ENCODE measurements at regions not wholly inside any gene's neighbourhood (a gene's known extent, or its start where the extent isn't known, plus 50 kb on each side); places are given as distances from the start of the nearest gene placed in this dataset.
"Not testable (repeated sequence)": the region's sequence is repeated elsewhere in the genome, so short reads cannot be mapped to it uniquely, and the experiment has no call there.

DNA sequence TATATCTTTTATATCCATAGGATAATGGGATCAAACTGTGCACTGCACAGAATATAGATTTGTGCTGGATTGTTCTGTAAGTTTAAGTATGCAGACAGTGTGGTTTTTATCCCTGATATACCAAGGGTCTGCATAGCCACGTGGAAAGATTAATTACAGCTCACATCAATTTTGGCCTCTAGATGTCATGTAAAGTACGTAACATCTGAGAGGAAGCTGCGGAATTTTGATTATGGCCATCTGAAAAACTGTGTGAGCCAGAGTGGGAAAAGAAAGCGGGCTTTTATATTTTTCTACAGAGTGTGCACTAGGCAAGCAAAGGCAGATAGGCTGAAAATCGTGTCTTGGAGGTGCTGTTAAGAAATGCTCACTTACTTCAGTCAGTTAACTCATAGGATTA is 562.7 kb downstream of the GBE1 start:
- no peak for TF ChIP-seq ZFX (IDR thresholded peaks at IDR 0.05; ENCODE audit: borderline replicate concordance)
- TF ChIP-seq, protein P1, sequence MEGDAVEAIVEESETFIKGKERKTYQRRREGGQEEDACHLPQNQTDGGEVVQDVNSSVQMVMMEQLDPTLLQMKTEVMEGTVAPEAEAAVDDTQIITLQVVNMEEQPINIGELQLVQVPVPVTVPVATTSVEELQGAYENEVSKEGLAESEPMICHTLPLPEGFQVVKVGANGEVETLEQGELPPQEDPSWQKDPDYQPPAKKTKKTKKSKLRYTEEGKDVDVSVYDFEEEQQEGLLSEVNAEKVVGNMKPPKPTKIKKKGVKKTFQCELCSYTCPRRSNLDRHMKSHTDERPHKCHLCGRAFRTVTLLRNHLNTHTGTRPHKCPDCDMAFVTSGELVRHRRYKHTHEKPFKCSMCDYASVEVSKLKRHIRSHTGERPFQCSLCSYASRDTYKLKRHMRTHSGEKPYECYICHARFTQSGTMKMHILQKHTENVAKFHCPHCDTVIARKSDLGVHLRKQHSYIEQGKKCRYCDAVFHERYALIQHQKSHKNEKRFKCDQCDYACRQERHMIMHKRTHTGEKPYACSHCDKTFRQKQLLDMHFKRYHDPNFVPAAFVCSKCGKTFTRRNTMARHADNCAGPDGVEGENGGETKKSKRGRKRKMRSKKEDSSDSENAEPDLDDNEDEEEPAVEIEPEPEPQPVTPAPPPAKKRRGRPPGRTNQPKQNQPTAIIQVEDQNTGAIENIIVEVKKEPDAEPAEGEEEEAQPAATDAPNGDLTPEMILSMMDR (IDR thresholded peaks at IDR 0.05) = no peak
- H3K27ac ChIP-seq = no peak overlapping the region

DNA sequence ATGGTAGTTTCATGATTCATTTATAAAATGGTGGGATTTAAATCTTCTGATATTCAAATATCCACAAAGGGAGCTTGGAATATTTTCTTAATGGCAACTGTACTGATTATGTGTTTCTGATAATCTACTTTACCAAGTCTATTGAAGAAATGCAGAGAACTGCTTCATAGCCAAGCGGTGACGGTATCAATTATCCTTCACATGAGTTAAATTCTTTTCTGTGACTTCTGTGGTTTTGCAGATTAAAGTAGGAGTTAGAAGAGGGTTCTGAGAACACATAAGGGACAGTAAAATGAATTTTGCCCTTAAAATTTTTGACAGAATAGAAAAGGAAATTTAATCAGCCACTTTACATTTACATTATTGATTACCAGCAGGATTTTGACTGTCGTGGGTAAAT is 563.2 kb downstream of the GBE1 start:
- no peak for TF ChIP-seq ZFX (IDR thresholded peaks at IDR 0.05; ENCODE audit: borderline replicate concordance)
- TF ChIP-seq, protein P1 (IDR thresholded peaks at IDR 0.05) = no peak
- H3K27ac ChIP-seq = no peak overlapping the region

DNA sequence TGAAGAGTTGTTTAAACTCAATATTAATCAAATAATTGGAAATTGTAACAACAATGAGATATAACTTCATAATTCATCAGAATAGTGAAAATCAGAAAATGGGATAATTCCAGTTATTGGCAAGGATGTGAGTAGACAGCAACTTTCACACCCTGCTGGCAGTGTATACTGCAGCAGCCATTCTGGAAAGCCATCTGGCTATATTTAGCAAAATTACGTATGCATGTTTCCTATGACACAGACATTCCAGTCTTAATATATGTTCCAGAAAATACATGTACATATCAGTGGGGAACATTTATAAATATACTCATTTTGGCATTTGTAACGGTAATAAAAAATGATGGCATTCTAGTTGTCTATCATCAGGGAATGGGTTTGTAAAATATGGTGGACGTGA is 564.1 kb downstream of the GBE1 start:
- no peak overlapping the region for H3K27ac ChIP-seq
- TF ChIP-seq, protein P1 (IDR thresholded peaks at IDR 0.05) = no peak
- TF ChIP-seq ZFX (IDR thresholded peaks at IDR 0.05; ENCODE audit: borderline replicate concordance) = no peak

DNA sequence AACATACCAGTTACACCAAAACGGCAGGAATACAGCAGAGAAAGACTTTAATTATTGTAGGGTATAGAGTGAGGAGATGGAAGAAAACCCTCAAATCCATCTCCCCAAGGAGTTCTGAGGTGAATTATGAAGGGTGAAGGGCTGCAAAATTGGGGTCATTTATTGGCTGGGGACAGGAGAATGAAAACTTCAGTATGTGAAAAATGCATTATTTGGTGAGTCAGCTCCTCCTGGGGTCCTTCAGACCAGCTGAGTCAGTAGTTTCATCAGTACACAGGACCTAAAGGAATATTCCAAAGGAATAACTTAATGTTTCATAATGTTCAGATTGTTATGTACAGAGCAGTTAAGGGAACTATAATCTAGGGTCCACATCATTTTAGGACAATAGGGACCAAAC is 566.0 kb downstream of the GBE1 start:
- no peak overlapping the region for H3K27ac ChIP-seq
- TF ChIP-seq, protein P1 (IDR thresholded peaks at IDR 0.05) = no peak
- no peak for TF ChIP-seq ZFX (IDR thresholded peaks at IDR 0.05; ENCODE audit: borderline replicate concordance)

DNA sequence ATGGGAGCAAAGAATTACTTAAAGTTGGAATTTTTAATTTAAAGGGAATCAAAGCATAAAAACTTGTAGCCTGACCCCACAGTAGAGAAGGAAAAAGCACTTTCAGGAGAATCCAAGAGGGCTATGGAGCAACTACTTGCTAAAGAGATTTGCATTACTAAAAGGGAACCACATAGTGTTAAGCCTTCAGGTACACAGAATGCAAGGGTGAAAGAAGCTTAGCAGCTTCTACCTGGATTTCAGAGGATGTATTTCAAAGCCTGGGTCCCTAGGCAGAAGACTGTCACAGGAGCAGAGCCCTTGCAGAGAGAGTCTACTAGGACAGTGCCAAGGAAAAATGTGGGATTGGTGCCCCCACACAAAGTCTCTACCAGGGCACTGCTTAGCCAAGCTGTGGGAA is 575.0 kb downstream of the GBE1 start:
- TF ChIP-seq, protein P1 (IDR thresholded peaks at IDR 0.05) = no peak
- TF ChIP-seq ZFX (IDR thresholded peaks at IDR 0.05; ENCODE audit: borderline replicate concordance) = no peak

DNA sequence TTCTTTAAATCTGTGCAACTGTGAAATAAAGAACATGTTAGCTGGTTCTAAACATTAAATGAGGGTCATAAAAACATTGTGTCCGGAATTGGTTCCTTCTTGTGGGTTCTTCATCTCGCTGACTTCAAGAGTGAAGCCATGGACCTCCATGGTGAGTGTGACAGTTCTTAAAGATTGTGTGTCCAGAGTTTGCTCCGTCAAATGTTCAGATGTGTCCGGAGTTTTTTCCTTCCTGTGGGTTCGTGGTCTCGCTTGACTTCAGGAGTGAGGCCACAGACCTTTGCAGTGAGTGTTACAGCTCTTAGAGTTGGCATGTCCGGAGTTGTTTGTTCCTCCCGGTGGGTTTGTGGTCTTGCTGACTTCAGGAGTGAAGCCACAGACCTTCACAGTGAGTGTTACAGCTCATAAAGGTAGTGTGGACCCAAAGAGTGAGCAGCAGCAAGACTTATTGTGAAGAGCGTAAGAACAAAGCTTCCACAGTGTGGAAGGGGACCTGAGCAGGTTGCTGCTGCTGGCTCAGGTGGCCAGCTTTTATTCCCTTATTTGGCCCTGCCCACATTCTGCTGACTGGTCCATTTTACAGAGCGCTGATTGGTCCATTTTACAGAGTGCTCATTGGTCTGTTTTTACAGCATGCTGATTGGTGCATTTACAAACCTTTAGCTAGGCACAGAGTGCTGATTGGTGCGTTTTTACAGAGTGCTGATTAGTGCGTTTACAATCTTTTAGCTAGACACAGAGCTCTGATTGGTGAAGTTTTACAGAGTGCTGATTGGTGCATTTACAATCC is 579.2 kb downstream of the GBE1 start:
- H3K27ac ChIP-seq = not testable (repeated sequence)

More for the DNA sequence above, 575.0 kb downstream of the GBE1 start:
- H3K27ac ChIP-seq = no peak overlapping the region

DNA sequence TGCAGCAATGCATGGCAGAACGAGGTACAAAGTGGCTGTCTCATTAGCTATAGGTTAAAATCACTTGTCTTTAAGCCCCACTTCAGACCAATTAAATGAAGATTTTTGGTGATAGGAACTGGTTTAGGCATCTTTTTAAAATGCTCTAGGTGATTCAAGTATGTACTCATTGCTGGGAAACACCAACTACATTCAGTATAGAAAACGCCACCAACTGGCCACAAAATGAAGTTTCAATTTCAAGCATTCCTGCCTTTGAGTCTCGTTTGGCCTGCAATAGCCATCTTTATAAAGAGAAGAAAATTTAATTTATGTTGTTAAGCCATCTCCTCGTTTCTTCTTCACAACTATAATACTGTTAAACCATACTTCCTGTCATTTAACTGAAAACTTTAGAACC is 587.9 kb downstream of the GBE1 start:
- TF ChIP-seq ZFX (IDR thresholded peaks at IDR 0.05; ENCODE audit: borderline replicate concordance) = no peak
- TF ChIP-seq, protein P1 (IDR thresholded peaks at IDR 0.05) = peak; percentile 64
- no peak overlapping the region for H3K27ac ChIP-seq

DNA sequence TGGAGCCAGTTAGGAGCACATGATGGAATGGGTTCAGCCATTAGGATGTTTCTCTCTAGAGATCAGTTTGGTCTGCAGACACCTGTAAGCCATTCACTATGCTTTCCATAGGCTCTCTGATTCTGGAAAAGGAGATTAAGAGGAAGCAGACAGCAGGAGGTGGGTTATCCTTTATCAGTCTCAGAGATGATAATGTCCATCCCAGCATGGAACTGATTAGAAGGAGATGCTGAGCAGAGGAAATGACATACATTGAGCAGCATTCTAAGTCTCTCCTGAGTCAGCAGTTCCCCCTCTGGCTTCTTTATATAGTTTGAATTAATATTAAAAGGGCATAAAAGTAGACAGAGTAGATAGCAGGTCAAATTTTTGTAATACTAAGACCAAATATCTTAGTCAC is 591.1 kb downstream of the GBE1 start:
- H3K27ac ChIP-seq = no peak overlapping the region
- no peak for TF ChIP-seq ZFX (IDR thresholded peaks at IDR 0.05; ENCODE audit: borderline replicate concordance)
- TF ChIP-seq, protein P1 (IDR thresholded peaks at IDR 0.05) = no peak

All from 22Rv1 (cell line).